ENCODE measurements at regions not wholly inside any gene's neighbourhood (a gene's known extent, or its start where the extent isn't known, plus 50 kb on each side); places are given as distances from the start of the nearest gene placed in this dataset.
"Not testable (repeated sequence)": the region's sequence is repeated elsewhere in the genome, so short reads cannot be mapped to it uniquely, and the experiment has no call there.

GRCh38 chr4:189592890-189593289 lies 347.8 kb upstream of the FRG1 start:
- H3K4me1 Mint-ChIP-seq (ENCODE audit: low read depth, unreplicated experiment) = no peaks in the 10 kb centered on the region
- TF ChIP-seq CTCF (IDR thresholded peaks at IDR 0.05; ENCODE audit: partially characterized antibody, unreplicated experiment) = no peak
- no peaks in the 10 kb centered on the region for H3K27me3 Mint-ChIP-seq (ENCODE audit: unreplicated experiment)
- no peaks in the 10 kb centered on the region for H3K9me3 Mint-ChIP-seq (ENCODE audit: unreplicated experiment)
- no peak overlapping the region for H3K27ac Mint-ChIP-seq (ENCODE audit: unreplicated experiment)
- no peaks in the 10 kb centered on the region for H3K36me3 Mint-ChIP-seq (ENCODE audit: unreplicated experiment)
- no peak for DNase-seq
- no peak overlapping the region for H3K4me3 Mint-ChIP-seq (ENCODE audit: unreplicated experiment)

GRCh38 chr4:189597341-189597740 lies 343.3 kb upstream of the FRG1 start:
- DNase-seq = no peak
- no peak overlapping the region for H3K27ac Mint-ChIP-seq (ENCODE audit: unreplicated experiment)
- H3K4me3 Mint-ChIP-seq (ENCODE audit: unreplicated experiment) = no peak overlapping the region
- no peaks in the 10 kb centered on the region for H3K36me3 Mint-ChIP-seq (ENCODE audit: unreplicated experiment)
- no peak for TF ChIP-seq CTCF (IDR thresholded peaks at IDR 0.05; ENCODE audit: partially characterized antibody, unreplicated experiment)
- no peaks in the 10 kb centered on the region for H3K9me3 Mint-ChIP-seq (ENCODE audit: unreplicated experiment)
- H3K4me1 Mint-ChIP-seq (ENCODE audit: low read depth, unreplicated experiment) = peaks cover 5% of the 10 kb centered on the region
- peaks cover 3% of the 10 kb centered on the region for H3K27me3 Mint-ChIP-seq (ENCODE audit: unreplicated experiment)

- Mint-ChIP-seq H3K27ac (ENCODE audit: unreplicated experiment) (no peak overlapping the region), H3K9me3 (ENCODE audit: unreplicated experiment) (no peaks in the 10 kb centered on the region), H3K27me3 (ENCODE audit: unreplicated experiment) (peaks cover 3% of the 10 kb centered on the region), H3K4me1 (ENCODE audit: low read depth, unreplicated experiment) (peaks cover 5% of the 10 kb centered on the region), H3K36me3 (ENCODE audit: unreplicated experiment) (no peaks in the 10 kb centered on the region), H3K4me3 (ENCODE audit: unreplicated experiment) (no peak overlapping the region)
- no peak for DNase-seq
- TF ChIP-seq CTCF (IDR thresholded peaks at IDR 0.05; ENCODE audit: partially characterized antibody, unreplicated experiment) = no peak
Observed at GRCh38 chr4:189600264-189600663, 340.4 kb upstream of the FRG1 start.

GRCh38 chr4:189600718-189601435 lies 339.8 kb upstream of the FRG1 start:
- peaks cover 5% of the 10 kb centered on the region for H3K4me1 Mint-ChIP-seq (ENCODE audit: low read depth, unreplicated experiment)
- H3K27me3 Mint-ChIP-seq (ENCODE audit: unreplicated experiment) = peaks cover 3% of the 10 kb centered on the region
- no peak for DNase-seq
- H3K36me3 Mint-ChIP-seq (ENCODE audit: unreplicated experiment) = no peaks in the 10 kb centered on the region
- H3K4me3 Mint-ChIP-seq (ENCODE audit: unreplicated experiment) = no peak overlapping the region
- H3K9me3 Mint-ChIP-seq (ENCODE audit: unreplicated experiment) = no peaks in the 10 kb centered on the region
- peak overlapping the region; percentile 17 for H3K27ac Mint-ChIP-seq (ENCODE audit: unreplicated experiment)
- TF ChIP-seq CTCF (IDR thresholded peaks at IDR 0.05; ENCODE audit: partially characterized antibody, unreplicated experiment) = no peak

- not testable (repeated sequence) for H3K4me1 Mint-ChIP-seq (ENCODE audit: low read depth, unreplicated experiment); H3K27me3 Mint-ChIP-seq (ENCODE audit: unreplicated experiment); H3K27ac Mint-ChIP-seq (ENCODE audit: unreplicated experiment); H3K9me3 Mint-ChIP-seq (ENCODE audit: unreplicated experiment); H3K36me3 Mint-ChIP-seq (ENCODE audit: unreplicated experiment); DNase-seq; H3K4me3 Mint-ChIP-seq (ENCODE audit: unreplicated experiment)
Observed at GRCh38 chr4:189602827-189603226, 337.8 kb upstream of the FRG1 start.

GRCh38 chr4:189610571-189610970 lies 330.1 kb upstream of the FRG1 start:
- not testable (repeated sequence) for H3K36me3 Mint-ChIP-seq (ENCODE audit: unreplicated experiment); H3K27ac Mint-ChIP-seq (ENCODE audit: unreplicated experiment); H3K27me3 Mint-ChIP-seq (ENCODE audit: unreplicated experiment); H3K4me1 Mint-ChIP-seq (ENCODE audit: low read depth, unreplicated experiment); H3K9me3 Mint-ChIP-seq (ENCODE audit: unreplicated experiment); DNase-seq; H3K4me3 Mint-ChIP-seq (ENCODE audit: unreplicated experiment)

Data from glutamatergic neuron (in vitro differentiated cells).